ENCODE measurements at regions not wholly inside any gene's neighbourhood (a gene's known extent, or its start where the extent isn't known, plus 50 kb on each side); places are given as distances from the start of the nearest gene placed in this dataset.

DNA sequence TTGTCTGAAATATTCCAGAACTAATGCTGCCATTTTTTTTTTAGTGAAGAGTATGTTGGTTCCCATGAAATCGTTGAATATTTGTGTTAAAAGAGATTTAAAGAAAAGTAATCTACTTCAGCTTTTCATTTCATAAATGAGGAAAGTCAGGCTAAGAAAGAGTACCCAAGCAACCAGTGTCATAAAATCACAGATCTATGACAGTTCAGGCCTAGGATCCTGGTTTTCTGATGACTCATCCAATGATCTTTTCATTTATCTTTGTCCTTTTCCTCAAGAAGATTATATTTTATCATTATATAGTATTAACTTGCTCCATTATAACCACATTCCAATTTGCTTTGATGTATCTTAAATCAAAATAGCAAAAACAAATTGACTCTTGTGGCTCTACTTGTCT is 139.4 kb upstream of the HCCS start:
- TF ChIP-seq, protein P1, sequence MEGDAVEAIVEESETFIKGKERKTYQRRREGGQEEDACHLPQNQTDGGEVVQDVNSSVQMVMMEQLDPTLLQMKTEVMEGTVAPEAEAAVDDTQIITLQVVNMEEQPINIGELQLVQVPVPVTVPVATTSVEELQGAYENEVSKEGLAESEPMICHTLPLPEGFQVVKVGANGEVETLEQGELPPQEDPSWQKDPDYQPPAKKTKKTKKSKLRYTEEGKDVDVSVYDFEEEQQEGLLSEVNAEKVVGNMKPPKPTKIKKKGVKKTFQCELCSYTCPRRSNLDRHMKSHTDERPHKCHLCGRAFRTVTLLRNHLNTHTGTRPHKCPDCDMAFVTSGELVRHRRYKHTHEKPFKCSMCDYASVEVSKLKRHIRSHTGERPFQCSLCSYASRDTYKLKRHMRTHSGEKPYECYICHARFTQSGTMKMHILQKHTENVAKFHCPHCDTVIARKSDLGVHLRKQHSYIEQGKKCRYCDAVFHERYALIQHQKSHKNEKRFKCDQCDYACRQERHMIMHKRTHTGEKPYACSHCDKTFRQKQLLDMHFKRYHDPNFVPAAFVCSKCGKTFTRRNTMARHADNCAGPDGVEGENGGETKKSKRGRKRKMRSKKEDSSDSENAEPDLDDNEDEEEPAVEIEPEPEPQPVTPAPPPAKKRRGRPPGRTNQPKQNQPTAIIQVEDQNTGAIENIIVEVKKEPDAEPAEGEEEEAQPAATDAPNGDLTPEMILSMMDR (IDR thresholded peaks at IDR 0.05; ENCODE audit: extremely low read depth, low read depth, low read length) = no peak

DNA sequence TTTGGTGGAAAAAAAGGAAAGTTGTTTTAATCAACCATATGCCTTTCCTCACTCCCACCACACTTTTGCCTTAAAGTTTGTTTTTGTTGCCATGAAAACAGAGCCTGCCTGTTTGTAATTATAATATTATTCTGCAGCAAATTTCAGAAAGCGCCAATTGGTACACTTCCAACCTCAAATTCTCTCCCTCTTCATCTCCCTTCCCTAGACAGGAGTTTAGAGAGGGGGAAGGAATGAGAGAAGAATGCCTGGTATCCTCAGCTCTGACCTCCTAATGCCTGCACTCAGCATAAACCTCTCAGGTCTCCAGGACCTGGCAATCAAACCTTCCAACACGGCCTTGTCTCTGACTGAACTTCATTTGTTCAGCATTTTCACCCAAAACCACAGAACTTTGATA is 138.4 kb upstream of the HCCS start:
- TF ChIP-seq, protein P1 (IDR thresholded peaks at IDR 0.05; ENCODE audit: extremely low read depth, low read depth, low read length) = no peak
- no peak for DNase-seq (ENCODE audit: insufficient read length, low spot score, missing footprints)
- Histone ChIP-seq H2AFZ (ENCODE audit: low read length) (no peak overlapping the region), H4K20me1 (ENCODE audit: insufficient read depth, low read length) (no peaks in the 10 kb centered on the region), H3K36me3 (ENCODE audit: insufficient read depth, low read length) (no peaks in the 10 kb centered on the region), H3K4me2 (ENCODE audit: insufficient read depth, low read length) (no peak overlapping the region), H3K79me2 (ENCODE audit: insufficient read depth, low read length) (no peaks in the 10 kb centered on the region), H3K9me3 (ENCODE audit: low read depth, low read length) (no peaks in the 10 kb centered on the region), H3K27ac (ENCODE audit: low read depth, low read length) (no peak overlapping the region), H3K4me1 (ENCODE audit: insufficient read depth, low read length) (no peaks in the 10 kb centered on the region), H3K4me3 (ENCODE audit: insufficient read depth, low read length) (no peak overlapping the region), H3K27me3 (ENCODE audit: insufficient read depth, low read length) (no peaks in the 10 kb centered on the region)

More for the DNA sequence above, 139.4 kb upstream of the HCCS start:
- H3K9me3 ChIP-seq (ENCODE audit: low read depth, low read length) = no peaks in the 10 kb centered on the region
- no peak overlapping the region for H3K4me3 ChIP-seq (ENCODE audit: insufficient read depth, low read length)
- no peak overlapping the region for H3K4me2 ChIP-seq (ENCODE audit: insufficient read depth, low read length)
- H3K79me2 ChIP-seq (ENCODE audit: insufficient read depth, low read length) = no peaks in the 10 kb centered on the region
- no peak for DNase-seq (ENCODE audit: insufficient read length, low spot score, missing footprints)
- no peaks in the 10 kb centered on the region for H3K36me3 ChIP-seq (ENCODE audit: insufficient read depth, low read length)
- no peak overlapping the region for H2AFZ ChIP-seq (ENCODE audit: low read length)
- no peak overlapping the region for H3K27ac ChIP-seq (ENCODE audit: low read depth, low read length)
- H4K20me1 ChIP-seq (ENCODE audit: insufficient read depth, low read length) = no peaks in the 10 kb centered on the region
- no peaks in the 10 kb centered on the region for H3K4me1 ChIP-seq (ENCODE audit: insufficient read depth, low read length)
- H3K27me3 ChIP-seq (ENCODE audit: insufficient read depth, low read length) = no peaks in the 10 kb centered on the region

DNA sequence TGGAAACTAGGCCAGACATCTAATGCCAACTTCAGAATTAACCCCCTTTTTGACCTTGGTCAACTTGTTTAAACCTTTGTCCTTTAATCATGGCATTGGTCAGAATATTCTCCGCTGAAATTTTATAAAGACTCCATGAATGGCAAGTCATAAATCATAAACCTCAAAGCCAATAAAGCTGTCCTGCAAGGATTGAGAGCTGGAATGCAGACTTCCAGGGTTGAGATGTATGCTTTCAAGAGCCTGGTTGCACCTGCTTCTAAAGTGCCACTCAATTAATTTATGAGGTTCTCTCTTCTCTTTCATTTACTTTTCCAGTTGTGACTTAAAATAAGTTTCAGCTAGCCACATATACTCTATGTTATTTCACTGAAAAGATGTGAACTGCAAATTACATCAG is 136.2 kb upstream of the HCCS start:
- Histone ChIP-seq H3K27ac (ENCODE audit: low read depth, low read length) (no peak overlapping the region), H3K27me3 (ENCODE audit: insufficient read depth, low read length) (no peaks in the 10 kb centered on the region), H4K20me1 (ENCODE audit: insufficient read depth, low read length) (no peaks in the 10 kb centered on the region), H3K36me3 (ENCODE audit: insufficient read depth, low read length) (no peaks in the 10 kb centered on the region), H3K4me2 (ENCODE audit: insufficient read depth, low read length) (no peak overlapping the region), H2AFZ (ENCODE audit: low read length) (no peak overlapping the region), H3K4me3 (ENCODE audit: insufficient read depth, low read length) (no peak overlapping the region), H3K4me1 (ENCODE audit: insufficient read depth, low read length) (no peaks in the 10 kb centered on the region), H3K79me2 (ENCODE audit: insufficient read depth, low read length) (no peaks in the 10 kb centered on the region), H3K9me3 (ENCODE audit: low read depth, low read length) (no peaks in the 10 kb centered on the region)
- no peak for DNase-seq (ENCODE audit: insufficient read length, low spot score, missing footprints)
- TF ChIP-seq, protein P1 (IDR thresholded peaks at IDR 0.05; ENCODE audit: extremely low read depth, low read depth, low read length) = no peak

DNA sequence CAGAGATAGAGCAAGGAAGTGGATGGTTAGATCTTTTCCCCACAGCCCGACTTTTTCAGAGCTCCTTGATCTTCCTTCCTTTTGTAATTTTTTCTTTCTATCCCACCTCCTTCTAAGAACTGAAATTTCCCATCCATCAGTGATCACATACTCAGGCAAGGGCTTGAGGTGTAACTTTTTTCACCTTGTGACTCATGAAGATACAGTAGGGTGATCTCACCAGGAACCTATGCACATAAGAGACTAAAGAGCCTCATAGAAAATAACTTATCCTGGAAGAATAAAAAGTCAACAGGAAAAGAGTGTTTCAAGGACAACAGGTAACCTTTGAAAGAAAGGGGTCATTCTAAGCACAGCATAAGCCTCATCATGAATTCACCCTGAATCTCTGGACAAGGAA is 131.2 kb upstream of the HCCS start:
- H3K27ac ChIP-seq (ENCODE audit: low read depth, low read length) = no peak overlapping the region
- H3K9me3 ChIP-seq (ENCODE audit: low read depth, low read length) = no peaks in the 10 kb centered on the region
- H3K36me3 ChIP-seq (ENCODE audit: insufficient read depth, low read length) = no peaks in the 10 kb centered on the region
- no peaks in the 10 kb centered on the region for H4K20me1 ChIP-seq (ENCODE audit: insufficient read depth, low read length)
- H3K4me3 ChIP-seq (ENCODE audit: insufficient read depth, low read length) = no peak overlapping the region
- H2AFZ ChIP-seq (ENCODE audit: low read length) = no peak overlapping the region
- DNase-seq (ENCODE audit: insufficient read length, low spot score, missing footprints) = no peak
- TF ChIP-seq, protein P1 (IDR thresholded peaks at IDR 0.05; ENCODE audit: extremely low read depth, low read depth, low read length) = no peak
- H3K4me1 ChIP-seq (ENCODE audit: insufficient read depth, low read length) = no peaks in the 10 kb centered on the region
- H3K27me3 ChIP-seq (ENCODE audit: insufficient read depth, low read length) = no peaks in the 10 kb centered on the region
- H3K79me2 ChIP-seq (ENCODE audit: insufficient read depth, low read length) = no peaks in the 10 kb centered on the region
- H3K4me2 ChIP-seq (ENCODE audit: insufficient read depth, low read length) = no peak overlapping the region
